ENCODE measurements at regions not wholly inside any gene's neighbourhood (a gene's known extent, or its start where the extent isn't known, plus 50 kb on each side); places are given as distances from the start of the nearest gene placed in this dataset.

DNA sequence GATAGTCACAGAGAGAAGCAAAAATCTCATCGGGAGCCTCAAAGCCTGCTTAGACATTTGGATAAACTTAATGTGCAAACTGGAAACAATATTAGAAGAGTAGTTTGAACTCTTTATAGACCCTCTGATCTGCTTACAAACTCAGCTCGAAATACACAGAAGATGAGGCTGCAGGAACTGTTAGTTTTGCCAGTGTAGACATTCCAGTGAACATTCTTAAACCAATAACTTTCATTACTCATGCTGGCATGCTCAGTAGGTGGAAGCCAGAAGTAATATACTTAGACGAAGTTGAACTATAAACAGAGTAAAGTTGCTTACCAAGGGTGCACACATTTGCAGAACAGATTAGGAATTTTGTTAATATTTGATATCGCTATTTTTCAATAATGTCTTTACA, 303.5 kb downstream of the ANKRD50 start:
- no peak for TF ChIP-seq CTCF (IDR thresholded peaks at IDR 0.05; ENCODE audit: insufficient read depth, low read length, missing control alignments)
- POLR2A ChIA-PET: no interaction called here

GRCh38 chr4:124414276-124415040, 298.1 kb downstream of the ANKRD50 start:
- H3K4me3 ChIP-seq (ENCODE audit: low read depth, low read length): no peak overlapping the region
- ChIA-PET POLR2A (no interaction called here), CTCF (no interaction called here)
- no peak for DNase-seq (ENCODE audit: low read depth, low spot score)
- no peak for TF ChIP-seq CTCF (IDR thresholded peaks at IDR 0.05; ENCODE audit: insufficient read depth, low read length, missing control alignments)

More for the DNA sequence above, 303.5 kb downstream of the ANKRD50 start:
- no peak overlapping the region for H3K4me3 ChIP-seq (ENCODE audit: low read depth, low read length)
- DNase-seq (ENCODE audit: low read depth, low spot score): no peak
- CTCF ChIA-PET: no interaction called here

DNA sequence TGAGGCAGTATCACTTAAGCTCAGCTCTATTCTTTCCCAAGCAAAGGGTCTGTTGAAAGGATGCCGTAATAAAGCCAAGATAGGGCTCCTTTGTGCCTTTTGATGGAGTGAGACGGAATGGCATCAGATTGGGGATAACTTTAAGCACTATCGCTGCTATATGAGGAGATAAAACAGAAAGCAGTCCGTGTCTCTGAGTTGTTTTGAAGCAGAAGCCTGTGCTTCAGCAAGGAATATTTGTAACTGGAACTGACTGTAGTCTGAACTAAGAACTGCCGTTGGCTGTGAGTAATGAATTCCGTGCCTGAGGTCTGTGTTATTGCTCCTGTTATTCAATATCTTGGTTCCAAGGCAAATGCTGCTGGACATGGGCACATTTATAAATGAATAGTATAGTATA, 297.4 kb downstream of the ANKRD50 start:
- DNase-seq (ENCODE audit: low read depth, low spot score): no peak
- TF ChIP-seq CTCF (IDR thresholded peaks at IDR 0.05; ENCODE audit: insufficient read depth, low read length, missing control alignments): no peak
- CTCF ChIA-PET: no interaction called here
- H3K4me3 ChIP-seq (ENCODE audit: low read depth, low read length): no peak overlapping the region
- POLR2A ChIA-PET: no interaction called here

DNA sequence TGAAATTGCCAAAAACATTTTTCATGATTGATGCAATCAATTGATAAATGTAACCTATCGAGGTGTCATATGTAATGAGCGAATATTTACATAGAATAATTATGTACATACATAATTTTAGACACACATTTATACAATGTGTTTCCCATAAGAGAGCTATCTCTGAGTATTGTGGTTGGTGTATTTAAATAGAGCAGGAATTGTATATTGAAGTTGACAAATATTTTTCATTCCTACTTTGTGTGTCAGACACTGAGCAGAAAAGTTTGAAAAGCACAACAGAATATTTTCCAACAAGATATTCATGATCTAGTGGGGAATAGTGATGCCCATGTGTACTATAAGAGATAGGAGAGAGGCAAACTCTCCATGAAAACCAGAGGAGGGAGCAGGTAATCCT, 295.2 kb downstream of the ANKRD50 start:
- H3K4me3 ChIP-seq (ENCODE audit: low read depth, low read length): no peak overlapping the region
- ChIA-PET POLR2A (no interaction called here), CTCF (no interaction called here)
- no peak for DNase-seq (ENCODE audit: low read depth, low spot score)
- TF ChIP-seq CTCF (IDR thresholded peaks at IDR 0.05; ENCODE audit: insufficient read depth, low read length, missing control alignments): no peak

DNA sequence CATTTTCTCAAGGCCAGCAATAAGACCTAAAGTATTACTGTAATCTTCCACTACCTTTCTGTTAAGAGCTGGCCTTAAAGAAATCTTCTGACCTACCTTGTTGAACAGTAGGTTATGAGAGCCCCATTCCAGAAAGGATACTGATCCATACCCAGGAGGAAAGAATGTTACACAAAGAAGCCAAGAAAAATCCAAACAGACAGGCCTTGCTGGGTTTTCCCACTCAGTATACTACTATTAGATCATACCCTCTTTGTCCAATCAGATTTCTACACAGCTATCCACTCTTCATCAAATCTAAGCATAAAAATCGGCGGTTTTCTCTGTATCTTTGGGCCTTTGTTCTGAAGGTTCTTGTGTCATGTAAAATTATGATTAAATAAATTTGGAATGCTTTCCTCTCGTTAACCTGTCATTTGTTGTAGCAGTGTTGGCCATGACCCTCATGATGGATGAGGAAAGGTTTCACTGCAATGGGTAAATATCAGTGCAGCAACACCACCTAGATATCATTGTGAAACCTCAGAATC, 292.3 kb downstream of the ANKRD50 start:
- POLR2A ChIA-PET: no interaction called here
- H3K4me3 ChIP-seq (ENCODE audit: low read depth, low read length): no peak overlapping the region
- CTCF ChIA-PET: no interaction called here
- no peak for DNase-seq (ENCODE audit: low read depth, low spot score)
- TF ChIP-seq CTCF (IDR thresholded peaks at IDR 0.05; ENCODE audit: insufficient read depth, low read length, missing control alignments): no peak

- no peak overlapping the region for H3K4me3 ChIP-seq (ENCODE audit: low read depth, low read length)
- ChIA-PET CTCF (no interaction called here), POLR2A (no interaction called here)
- TF ChIP-seq CTCF (IDR thresholded peaks at IDR 0.05; ENCODE audit: insufficient read depth, low read length, missing control alignments): no peak
- no peak for DNase-seq (ENCODE audit: low read depth, low spot score)
Measured at GRCh38 chr4:124423160-124423559, 289.4 kb downstream of the ANKRD50 start.
